ENCODE measurements at regions not wholly inside any gene's neighbourhood (a gene's known extent, or its start where the extent isn't known, plus 50 kb on each side); places are given as distances from the start of the nearest gene placed in this dataset.

GRCh38 chr11:80943226-80943625 lies 1502.4 kb upstream of the TENM4 start:
- TF ChIP-seq MAX (IDR thresholded peaks at IDR 0.05), result no peak
- no peak for TF ChIP-seq EP300 (IDR thresholded peaks at IDR 0.05; ENCODE audit: borderline replicate concordance)
- no peak for TF ChIP-seq TEAD4 (IDR thresholded peaks at IDR 0.05)
- no peak for TF ChIP-seq REST (IDR thresholded peaks at IDR 0.05; ENCODE audit: low read depth)
- no peak for TF ChIP-seq TAF1 (IDR thresholded peaks at IDR 0.05; ENCODE audit: low read depth)
- no peak for TF ChIP-seq ZBTB7A (IDR thresholded peaks at IDR 0.05; ENCODE audit: low read depth)
- no peak for TF ChIP-seq USF1 (IDR thresholded peaks at IDR 0.05)
- TF ChIP-seq FOXM1 (IDR thresholded peaks at IDR 0.05; ENCODE audit: borderline replicate concordance, low read depth), result no peak
- TF ChIP-seq EGR1 (IDR thresholded peaks at IDR 0.05), result no peak
- no peak for TF ChIP-seq CEBPB (IDR thresholded peaks at IDR 0.05)
- TF ChIP-seq CREB1 (IDR thresholded peaks at IDR 0.05; ENCODE audit: low read depth), result no peak
- no peak for TF ChIP-seq TCF12 (IDR thresholded peaks at IDR 0.05; ENCODE audit: low read depth)
- TF ChIP-seq RAD21 (IDR thresholded peaks at IDR 0.05; ENCODE audit: low read depth), result no peak
- no peak for TF ChIP-seq YY1 (IDR thresholded peaks at IDR 0.05; ENCODE audit: low read depth)

Measured in Ishikawa (cell line).